ENCODE measurements at regions not wholly inside any gene's neighbourhood (a gene's known extent, or its start where the extent isn't known, plus 50 kb on each side); places are given as distances from the start of the nearest gene placed in this dataset.

DNA sequence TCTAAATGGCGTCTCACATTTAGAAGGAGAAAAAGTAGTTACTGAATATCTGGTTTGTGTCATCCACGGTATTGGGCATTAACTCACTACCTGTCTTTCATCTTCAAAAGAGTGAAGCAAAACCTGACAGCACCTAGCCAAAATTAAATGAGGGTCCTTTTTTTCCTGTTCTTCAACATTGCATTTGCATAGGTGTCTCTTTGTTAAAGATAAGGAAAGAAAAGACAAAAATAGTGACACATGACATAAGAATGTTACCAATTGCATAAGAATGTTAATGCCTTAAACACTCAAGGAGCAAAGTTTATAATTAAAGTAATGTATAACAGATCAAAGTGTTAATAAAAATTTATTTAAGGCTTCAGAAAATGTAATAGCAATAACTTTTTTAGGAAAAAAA, 61.4 kb upstream of the MANEA start:
- TF ChIP-seq, protein P1, sequence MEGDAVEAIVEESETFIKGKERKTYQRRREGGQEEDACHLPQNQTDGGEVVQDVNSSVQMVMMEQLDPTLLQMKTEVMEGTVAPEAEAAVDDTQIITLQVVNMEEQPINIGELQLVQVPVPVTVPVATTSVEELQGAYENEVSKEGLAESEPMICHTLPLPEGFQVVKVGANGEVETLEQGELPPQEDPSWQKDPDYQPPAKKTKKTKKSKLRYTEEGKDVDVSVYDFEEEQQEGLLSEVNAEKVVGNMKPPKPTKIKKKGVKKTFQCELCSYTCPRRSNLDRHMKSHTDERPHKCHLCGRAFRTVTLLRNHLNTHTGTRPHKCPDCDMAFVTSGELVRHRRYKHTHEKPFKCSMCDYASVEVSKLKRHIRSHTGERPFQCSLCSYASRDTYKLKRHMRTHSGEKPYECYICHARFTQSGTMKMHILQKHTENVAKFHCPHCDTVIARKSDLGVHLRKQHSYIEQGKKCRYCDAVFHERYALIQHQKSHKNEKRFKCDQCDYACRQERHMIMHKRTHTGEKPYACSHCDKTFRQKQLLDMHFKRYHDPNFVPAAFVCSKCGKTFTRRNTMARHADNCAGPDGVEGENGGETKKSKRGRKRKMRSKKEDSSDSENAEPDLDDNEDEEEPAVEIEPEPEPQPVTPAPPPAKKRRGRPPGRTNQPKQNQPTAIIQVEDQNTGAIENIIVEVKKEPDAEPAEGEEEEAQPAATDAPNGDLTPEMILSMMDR (conservative IDR thresholded peaks at IDR 0.05), result no peak
- Histone ChIP-seq H3K9ac (ENCODE audit: extremely low read depth, insufficient read length, low read length) (no peak overlapping the region), H3K27me3 (ENCODE audit: insufficient read depth, low read length) (no peaks in the 10 kb centered on the region), H3K9me3 (ENCODE audit: control insufficient read depth, low read depth, low read length) (no peaks in the 10 kb centered on the region), H3K79me1 (ENCODE audit: insufficient read depth, low read depth, low read length, poor library complexity, severe bottlenecking) (no peaks in the 10 kb centered on the region), H4K5ac (ENCODE audit: insufficient read length, low read depth, low read length) (no peak overlapping the region), H2BK120ac (ENCODE audit: low read depth, low read length, poor library complexity, severe bottlenecking) (no peak overlapping the region), H3T11ph (ENCODE audit: low read length) (no peak overlapping the region), H3K4me1 (ENCODE audit: insufficient read depth, low read length) (peaks cover 2% of the 10 kb centered on the region), H2BK5ac (ENCODE audit: insufficient read length, low read length) (no peak overlapping the region), H3K23ac (ENCODE audit: insufficient read length, low read depth, low read length) (no peak overlapping the region), H4K91ac (ENCODE audit: insufficient read length, low read depth, low read length) (no peak overlapping the region), H3K18ac (ENCODE audit: insufficient read length, low read depth, low read length) (no peak overlapping the region), H3K56ac (ENCODE audit: insufficient read length, low read depth, low read length) (no peak overlapping the region), H2BK15ac (ENCODE audit: low read depth, low read length) (no peak overlapping the region), H2BK20ac (ENCODE audit: low read depth, low read length, poor library complexity, severe bottlenecking) (no peak overlapping the region), H4K8ac (replicated peaks; ENCODE audit: insufficient read length, low read depth, low read length) (no peak overlapping the region), H2BK12ac (ENCODE audit: insufficient read length, low read depth, low read length) (no peak overlapping the region), H2AK5ac (ENCODE audit: insufficient read length, low read length) (no peak overlapping the region), H3K27ac (ENCODE audit: insufficient read length, low read depth, low read length) (no peak overlapping the region), H3K4me2 (ENCODE audit: insufficient read depth, insufficient read length, low read length) (peak overlapping the region; percentile 16), H2AFZ (ENCODE audit: low read length) (no peak overlapping the region), H3K23me2 (ENCODE audit: insufficient read length, low read depth, low read length, poor library complexity, severe bottlenecking) (no peaks in the 10 kb centered on the region), H3K14ac (ENCODE audit: insufficient read depth, low read length) (no peak overlapping the region), H3K4ac (ENCODE audit: low read depth, low read length) (no peak overlapping the region), H3K79me2 (ENCODE audit: insufficient read depth, low read length) (no peaks in the 10 kb centered on the region), H4K20me1 (ENCODE audit: control insufficient read depth, insufficient read depth, insufficient read length) (no peaks in the 10 kb centered on the region)
- H3K4me3 Mint-ChIP-seq, result no peak overlapping the region
- H3K27me3 Mint-ChIP-seq (ENCODE audit: low read depth), result no peaks in the 10 kb centered on the region
- peak overlapping the region in 1 of 3 experiments; percentile 85; a peak in 2 of 7 replicates for H3K27ac Mint-ChIP-seq
- WGBS (ENCODE audit: extremely low coverage, insufficient read length, low lambda C conversion rate), result no CpG with 5 or more reads among the region's 2 CpGs
- H3K4me1 Mint-ChIP-seq, result peaks cover 44 to 45% of the 10 kb centered on the region in 2 experiments
- H3K9me3 Mint-ChIP-seq, result no peaks in the 10 kb centered on the region; a peak in 1 of 5 replicates
- peaks cover 0 to 4% (median 0%) of the 10 kb centered on the region in 3 experiments; a peak in 2 of 7 replicates for H3K36me3 Mint-ChIP-seq (ENCODE audit: insufficient read depth in 1 of 3, low read depth in 3 of 3)
- DNase-seq, result no peak

Data from H9 (cell line).